GM18870 (cell line): ENCODE measurements at regions not wholly inside any gene's neighbourhood (a gene's known extent, or its start where the extent isn't known, plus 50 kb on each side); places are given as distances from the start of the nearest gene placed in this dataset.
"Not testable (repeated sequence)": the region's sequence is repeated elsewhere in the genome, so short reads cannot be mapped to it uniquely, and the experiment has no call there.

Source experiments
- ATAC-seq: cut with Tn5 transposase; IDR thresholded peaks from one replicate; pipeline ENCODE4 v1.9.1; 2021; ENCODE audit warnings: moderate library complexity; ENCODE audit not compliant: unreplicated experiment

GRCh38 chr7:43042302-43042701 is 70.1 kb upstream of the HECW1 start:
- ATAC-seq: no peak

GRCh38 chr7:43044511-43044910 is 67.9 kb upstream of the HECW1 start:
- ATAC-seq: no peak

- no peak for ATAC-seq
Measured at GRCh38 chr7:43054052-43054722, 58.3 kb upstream of the HECW1 start.

- ATAC-seq: no peak
Measured at GRCh38 chr7:43057141-43057540, 55.3 kb upstream of the HECW1 start.

GRCh38 chr7:43058271-43059066 is 54.0 kb upstream of the HECW1 start:
- ATAC-seq: peak; percentile 52

GRCh38 chr7:43059067-43059600 is 53.3 kb upstream of the HECW1 start:
- ATAC-seq: not testable (repeated sequence)
